C4-2B (cell line): ENCODE measurements at regions not wholly inside any gene's neighbourhood (a gene's known extent, or its start where the extent isn't known, plus 50 kb on each side); places are given as distances from the start of the nearest gene placed in this dataset.

Experiments used
- CTCF ChIP-seq: fragments of 450-650 bp; conservative IDR thresholded peaks from 2 replicates; pipeline ENCODE4 v1.5.1; 2017; ENCODE audit warnings: mild to moderate bottlenecking
- ZFX ChIP-seq: fragments of 450-650 bp; IDR thresholded peaks from 2 replicates; pipeline ENCODE4 v1.6.1; 2017

DNA sequence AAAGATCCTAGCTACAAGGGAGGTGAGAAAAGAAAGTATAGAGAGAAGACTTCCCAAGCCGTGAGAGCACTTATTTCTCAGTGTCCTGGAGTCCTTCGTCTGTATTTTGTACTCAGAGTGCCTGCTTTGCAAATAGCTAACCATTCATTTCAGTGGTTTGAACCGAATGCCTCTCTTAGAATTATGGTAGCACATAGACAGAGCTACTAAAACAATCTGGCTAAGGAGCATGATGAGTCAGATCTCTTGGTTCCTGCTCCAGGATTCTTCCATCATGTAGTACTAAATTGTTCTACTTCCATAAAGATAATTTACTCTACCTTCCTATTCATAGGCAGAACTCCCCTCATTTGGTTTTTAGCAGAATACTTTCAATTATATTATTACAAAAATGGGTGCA lies 946.6 kb downstream of the STIM2 start:
- TF ChIP-seq CTCF (no peak), ZFX (no peak)
